Mesothelial cell of epicardium (in vitro differentiated cells): ENCODE measurements at regions not wholly inside any gene's neighbourhood (a gene's known extent, or its start where the extent isn't known, plus 50 kb on each side); places are given as distances from the start of the nearest gene placed in this dataset.

ENCODE experiments used
- DNase-seq, 2 experiments: peaks; one replicate each; pipeline ENCODE4 v3.0.0; 2021; ENCODE audit warnings: low spot score in 2 of 2; ENCODE audit not compliant: unreplicated experiment in 2 of 2
- H3K27ac Mint-ChIP-seq: 2 replicates; pipeline ENCODE4 v1.8.0; 2021; ENCODE audit warnings: mixed read lengths
- H3K27me3 Mint-ChIP-seq: 2 replicates; pipeline ENCODE4 v1.8.0; 2021; ENCODE audit warnings: low read depth, mixed read lengths
- H3K36me3 Mint-ChIP-seq: 2 replicates; pipeline ENCODE4 v1.8.0; 2021; ENCODE audit warnings: mixed read lengths
- H3K4me1 Mint-ChIP-seq: 2 replicates; pipeline ENCODE4 v1.8.0; 2021; ENCODE audit warnings: mixed read lengths
- H3K4me3 Mint-ChIP-seq: 2 replicates; pipeline ENCODE4 v1.8.0; 2021; ENCODE audit warnings: mild to moderate bottlenecking, moderate library complexity, mixed read lengths
- H3K9me3 Mint-ChIP-seq: 2 replicates; pipeline ENCODE4 v1.8.0; 2021; ENCODE audit warnings: mixed read lengths
- CTCF ChIP-seq: fragments of 200-600 bp; sonication (generic); IDR thresholded peaks from one replicate; pipeline ENCODE4 v1.5.0; 2021; ENCODE audit warnings: antibody characterized with exemption; ENCODE audit not compliant: unreplicated experiment

GRCh38 chr2:187171318-187171717, 276.7 kb downstream of the CALCRL start:
- H3K9me3 Mint-ChIP-seq = peaks cover 3% of the 10 kb centered on the region
- DNase-seq = no peak
- TF ChIP-seq CTCF = no peak
- no peaks in the 10 kb centered on the region for H3K36me3 Mint-ChIP-seq
- peaks cover 3% of the 10 kb centered on the region for H3K4me1 Mint-ChIP-seq
- no peaks in the 10 kb centered on the region for H3K27me3 Mint-ChIP-seq
- no peak overlapping the region for H3K4me3 Mint-ChIP-seq
- no peak overlapping the region for H3K27ac Mint-ChIP-seq

- TF ChIP-seq CTCF = no peak
- DNase-seq = no peak
- Mint-ChIP-seq H3K27me3 (no peaks in the 10 kb centered on the region), H3K36me3 (no peaks in the 10 kb centered on the region), H3K4me1 (peaks cover 8% of the 10 kb centered on the region), H3K4me3 (no peak overlapping the region), H3K9me3 (peaks cover 6% of the 10 kb centered on the region), H3K27ac (no peak overlapping the region)
Observed at GRCh38 chr2:187169864-187170263, 278.2 kb downstream of the CALCRL start.

GRCh38 chr2:187168720-187169713, 279.0 kb downstream of the CALCRL start:
- Mint-ChIP-seq H3K36me3 (no peaks in the 10 kb centered on the region), H3K9me3 (peaks cover 6% of the 10 kb centered on the region)
- no peak for TF ChIP-seq CTCF

GRCh38 chr2:187167491-187167890, 280.6 kb downstream of the CALCRL start:
- H3K9me3 Mint-ChIP-seq = peaks cover 6% of the 10 kb centered on the region
- H3K27ac Mint-ChIP-seq = no peak overlapping the region
- no peak for TF ChIP-seq CTCF
- H3K4me1 Mint-ChIP-seq = peaks cover 8% of the 10 kb centered on the region
- no peaks in the 10 kb centered on the region for H3K36me3 Mint-ChIP-seq
- H3K4me3 Mint-ChIP-seq = no peak overlapping the region
- no peak for DNase-seq
- H3K27me3 Mint-ChIP-seq = no peaks in the 10 kb centered on the region

More at GRCh38 chr2:187168720-187169713, 279.0 kb downstream of the CALCRL start:
- H3K27ac Mint-ChIP-seq = no peak overlapping the region
- peaks cover 8% of the 10 kb centered on the region for H3K4me1 Mint-ChIP-seq
- no peaks in the 10 kb centered on the region for H3K27me3 Mint-ChIP-seq
- H3K4me3 Mint-ChIP-seq = no peak overlapping the region
- no peak for DNase-seq

GRCh38 chr2:187165936-187166610, 282.0 kb downstream of the CALCRL start:
- Mint-ChIP-seq H3K9me3 (peaks cover 4% of the 10 kb centered on the region), H3K4me1 (peaks cover 8% of the 10 kb centered on the region), H3K27ac (no peak overlapping the region), H3K36me3 (no peaks in the 10 kb centered on the region), H3K27me3 (no peaks in the 10 kb centered on the region), H3K4me3 (no peak overlapping the region)
- no peak for DNase-seq
- no peak for TF ChIP-seq CTCF
